Liver (tissue), 3 donors: ENCODE measurements at regions not wholly inside any gene's neighbourhood (a gene's known extent, or its start where the extent isn't known, plus 50 kb on each side); places are given as distances from the start of the nearest gene placed in this dataset.

Source experiments
- EGR1 ChIP-seq, 2 donors: IDR thresholded peaks; 2 replicates each; pipeline ENCODE4 v1.6.1; 2016 to 2018; ENCODE audit warnings: antibody characterized with exemption in 2 of 2, low read depth in 2 of 2
- FOXA2 ChIP-seq: IDR thresholded peaks from 2 replicates; pipeline ENCODE4 v1.6.1; 2016; ENCODE audit warnings: antibody characterized with exemption
- GABPA ChIP-seq, 2 donors: IDR thresholded peaks in 1 of 2; conservative IDR thresholded peaks in 1 of 2; 2 replicates each; pipeline ENCODE4 v1.6.1; 2016; ENCODE audit warnings: antibody characterized with exemption in 2 of 2, mild to moderate bottlenecking in 1 of 2, moderate library complexity in 1 of 2
- JUND ChIP-seq, 2 donors: IDR thresholded peaks; 2 replicates each; pipeline ENCODE4 v1.6.1; 2016; ENCODE audit warnings: antibody characterized with exemption in 2 of 2
- RAD21 ChIP-seq, 2 donors: IDR thresholded peaks; 2 replicates each; pipeline ENCODE4 v1.6.1; 2016; ENCODE audit warnings: antibody characterized with exemption in 2 of 2, mild to moderate bottlenecking in 2 of 2
- SP1 ChIP-seq: IDR thresholded peaks from 2 replicates; pipeline ENCODE4 v1.6.1; 2018; ENCODE audit warnings: antibody characterized with exemption, mild to moderate bottlenecking
- TAF1 ChIP-seq: conservative IDR thresholded peaks from 2 replicates; pipeline ENCODE4 v1.6.1; 2016; ENCODE audit warnings: antibody characterized with exemption, mild to moderate bottlenecking
- YY1 ChIP-seq: IDR thresholded peaks from 2 replicates; pipeline ENCODE4 v1.6.1; 2016; ENCODE audit warnings: antibody characterized with exemption, mild to moderate bottlenecking
- TF ChIP-seq, protein P1 (sequence below): fragments of 150-350 bp; IDR thresholded peaks from 2 replicates; pipeline ENCODE4 v1.5.1; 2017; ENCODE audit warnings: improper control_type of control experiment, low read depth, low read length; ENCODE audit not compliant: missing input control
- TF ChIP-seq, protein P2 (sequence below): IDR thresholded peaks from 2 replicates; pipeline ENCODE4 v1.6.1; 2016; ENCODE audit warnings: antibody characterized with exemption
- TF ChIP-seq, protein P3 (sequence below): IDR thresholded peaks from 2 replicates; pipeline ENCODE4 v1.6.1; 2016; ENCODE audit warnings: antibody characterized with exemption, mild to moderate bottlenecking
- donor health status: healthy.
- donor health status: healthy.

DNA sequence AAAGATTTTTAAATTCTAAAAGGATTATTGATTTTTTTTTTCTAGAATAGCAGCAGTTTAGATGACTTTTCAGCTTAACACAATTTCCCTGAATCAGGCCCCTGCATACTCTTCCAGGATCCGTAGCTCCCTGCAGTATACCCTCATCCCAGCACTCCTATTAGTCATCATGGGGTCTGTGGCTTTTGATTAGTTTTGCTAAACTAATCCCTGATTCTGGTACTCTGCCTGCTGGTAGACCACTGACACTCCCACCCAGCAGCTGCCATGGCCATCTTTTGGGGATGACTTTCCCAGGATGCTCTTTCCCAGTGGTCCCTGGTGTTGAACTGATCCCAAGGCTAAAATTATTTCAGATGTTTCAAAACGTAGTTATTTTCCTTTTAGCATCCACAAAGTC lies 802.0 kb downstream of the RAPGEF2 start:
- TF ChIP-seq, protein P1, sequence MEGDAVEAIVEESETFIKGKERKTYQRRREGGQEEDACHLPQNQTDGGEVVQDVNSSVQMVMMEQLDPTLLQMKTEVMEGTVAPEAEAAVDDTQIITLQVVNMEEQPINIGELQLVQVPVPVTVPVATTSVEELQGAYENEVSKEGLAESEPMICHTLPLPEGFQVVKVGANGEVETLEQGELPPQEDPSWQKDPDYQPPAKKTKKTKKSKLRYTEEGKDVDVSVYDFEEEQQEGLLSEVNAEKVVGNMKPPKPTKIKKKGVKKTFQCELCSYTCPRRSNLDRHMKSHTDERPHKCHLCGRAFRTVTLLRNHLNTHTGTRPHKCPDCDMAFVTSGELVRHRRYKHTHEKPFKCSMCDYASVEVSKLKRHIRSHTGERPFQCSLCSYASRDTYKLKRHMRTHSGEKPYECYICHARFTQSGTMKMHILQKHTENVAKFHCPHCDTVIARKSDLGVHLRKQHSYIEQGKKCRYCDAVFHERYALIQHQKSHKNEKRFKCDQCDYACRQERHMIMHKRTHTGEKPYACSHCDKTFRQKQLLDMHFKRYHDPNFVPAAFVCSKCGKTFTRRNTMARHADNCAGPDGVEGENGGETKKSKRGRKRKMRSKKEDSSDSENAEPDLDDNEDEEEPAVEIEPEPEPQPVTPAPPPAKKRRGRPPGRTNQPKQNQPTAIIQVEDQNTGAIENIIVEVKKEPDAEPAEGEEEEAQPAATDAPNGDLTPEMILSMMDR = no peak
- TF ChIP-seq EGR1 (IDR thresholded peaks at IDR 0.05; ENCODE audit: low read depth in 2 of 2) = no peak
- no peak for TF ChIP-seq GABPA (IDR thresholded peaks at IDR 0.05 in 1 of 2, conservative IDR thresholded peaks at IDR 0.05 in 1 of 2)
- TF ChIP-seq, protein P2, sequence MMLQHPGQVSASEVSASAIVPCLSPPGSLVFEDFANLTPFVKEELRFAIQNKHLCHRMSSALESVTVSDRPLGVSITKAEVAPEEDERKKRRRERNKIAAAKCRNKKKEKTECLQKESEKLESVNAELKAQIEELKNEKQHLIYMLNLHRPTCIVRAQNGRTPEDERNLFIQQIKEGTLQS = no peak
- TF ChIP-seq, protein P3, sequence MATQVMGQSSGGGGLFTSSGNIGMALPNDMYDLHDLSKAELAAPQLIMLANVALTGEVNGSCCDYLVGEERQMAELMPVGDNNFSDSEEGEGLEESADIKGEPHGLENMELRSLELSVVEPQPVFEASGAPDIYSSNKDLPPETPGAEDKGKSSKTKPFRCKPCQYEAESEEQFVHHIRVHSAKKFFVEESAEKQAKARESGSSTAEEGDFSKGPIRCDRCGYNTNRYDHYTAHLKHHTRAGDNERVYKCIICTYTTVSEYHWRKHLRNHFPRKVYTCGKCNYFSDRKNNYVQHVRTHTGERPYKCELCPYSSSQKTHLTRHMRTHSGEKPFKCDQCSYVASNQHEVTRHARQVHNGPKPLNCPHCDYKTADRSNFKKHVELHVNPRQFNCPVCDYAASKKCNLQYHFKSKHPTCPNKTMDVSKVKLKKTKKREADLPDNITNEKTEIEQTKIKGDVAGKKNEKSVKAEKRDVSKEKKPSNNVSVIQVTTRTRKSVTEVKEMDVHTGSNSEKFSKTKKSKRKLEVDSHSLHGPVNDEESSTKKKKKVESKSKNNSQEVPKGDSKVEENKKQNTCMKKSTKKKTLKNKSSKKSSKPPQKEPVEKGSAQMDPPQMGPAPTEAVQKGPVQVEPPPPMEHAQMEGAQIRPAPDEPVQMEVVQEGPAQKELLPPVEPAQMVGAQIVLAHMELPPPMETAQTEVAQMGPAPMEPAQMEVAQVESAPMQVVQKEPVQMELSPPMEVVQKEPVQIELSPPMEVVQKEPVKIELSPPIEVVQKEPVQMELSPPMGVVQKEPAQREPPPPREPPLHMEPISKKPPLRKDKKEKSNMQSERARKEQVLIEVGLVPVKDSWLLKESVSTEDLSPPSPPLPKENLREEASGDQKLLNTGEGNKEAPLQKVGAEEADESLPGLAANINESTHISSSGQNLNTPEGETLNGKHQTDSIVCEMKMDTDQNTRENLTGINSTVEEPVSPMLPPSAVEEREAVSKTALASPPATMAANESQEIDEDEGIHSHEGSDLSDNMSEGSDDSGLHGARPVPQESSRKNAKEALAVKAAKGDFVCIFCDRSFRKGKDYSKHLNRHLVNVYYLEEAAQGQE = no peak
- TF ChIP-seq FOXA2 = no peak
- no peak for TF ChIP-seq SP1
- no peak for TF ChIP-seq YY1
- no peak for TF ChIP-seq TAF1
- no peak for TF ChIP-seq JUND (IDR thresholded peaks at IDR 0.05)
- TF ChIP-seq RAD21 (IDR thresholded peaks at IDR 0.05) = no peak
